Motor neuron (in vitro differentiated cells): ENCODE measurements at regions not wholly inside any gene's neighbourhood (a gene's known extent, or its start where the extent isn't known, plus 50 kb on each side); places are given as distances from the start of the nearest gene placed in this dataset.

Source experiments
- ATAC-seq, 8 experiments: fragments of 200-7000 bp; cut with Tn5 transposase; replicated peaks in 6 of 8; 2 replicates each; pipeline ENCODE4 v1.8.0; 2021; ENCODE audit warnings: mild to moderate bottlenecking in 8 of 8, moderate library complexity in 8 of 8
- H3K27ac ChIP-seq, 2 donors: fragments of 250-450 bp; sonication (Bioruptor Pico); 2 replicates each; pipeline ENCODE4 v1.9.0; 2021; ENCODE audit warnings: antibody characterized with exemption in 2 of 2, mild to moderate bottlenecking in 2 of 2, moderate library complexity in 1 of 2
- H3K4me1 ChIP-seq, 2 donors: fragments of 250-450 bp; sonication (Bioruptor Pico); replicated peaks in 1 of 2; 2 replicates each; pipeline ENCODE4 v1.6.1; 2021; ENCODE audit warnings: antibody characterized with exemption in 2 of 2, mild to moderate bottlenecking in 2 of 2, moderate library complexity in 1 of 2
- H3K4me3 ChIP-seq, 5 donors: fragments of 250-450 bp; sonication (Bioruptor Pico); 2 replicates each; pipeline ENCODE4 v1.9.0; 2021; ENCODE audit warnings: antibody characterized with exemption in 5 of 5, mild to moderate bottlenecking in 5 of 5, moderate library complexity in 4 of 5
- WGBS, 10 experiments: fragments of 450-650 bp; shearing (Covaris generic); methylation state at CpG; one replicate each; pipeline ENCODE4 v1.0.0; 2022; 5-methylcytosine and 5-hydroxymethylcytosine counted together
- in situ Hi-C, 9 experiments: fragments of 400-800 bp; cut with MboI; loops; one replicate each; pipeline ENCODE4 v1.15.0; 2021; ENCODE audit warnings: low sequenced_read_pairs in 9 of 9, low pct_unique_long_range_greater_than_20kb in 2 of 9; ENCODE audit not compliant: unreplicated experiment in 9 of 9

- H3K4me1 ChIP-seq = peaks cover 0 to 3% of the 10 kb centered on the region in 2 donors
- no peak overlapping the region for H3K27ac ChIP-seq
- WGBS, 10 experiments = 0 to 67% (median 50%) methylated on average over 1 of the region's 1 CpG; no CpG with 5 or more reads in 3 of the 10 experiments
- H3K4me3 ChIP-seq = no peak overlapping the region
- ATAC-seq = peak in 4 of 8 experiments; percentile 19 to 93 (median 32)
- in situ Hi-C loops = loop anchor here in 5 of 9 experiments (25.0 kb wide), 2 partner anchors 352 to 627 kb away; no protein-coding TSS in a partner anchor
These were observed 108.1 kb downstream of the MAP3K21 start for GRCh38 chr1:233435622-233436021.

- ATAC-seq = no peak
- in situ Hi-C loops = loop anchor here in 5 of 9 experiments (25.0 kb wide), 2 partner anchors 348 to 623 kb away; no protein-coding TSS in a partner anchor
- no peak overlapping the region for H3K4me3 ChIP-seq
- 0 to 85% (median 10%) methylated on average over 1 to 3 of the region's 3 CpGs; no CpG with 5 or more reads in 2 of the 10 experiments for WGBS, 10 experiments
- no peak overlapping the region for H3K27ac ChIP-seq
- H3K4me1 ChIP-seq = peaks cover 2 to 3% of the 10 kb centered on the region in 2 donors
These were observed 112.2 kb downstream of the MAP3K21 start for GRCh38 chr1:233439721-233440120.

- Histone ChIP-seq H3K4me3 (no peak overlapping the region), H3K27ac (no peak overlapping the region), H3K4me1 (peaks cover 0 to 2% of the 10 kb centered on the region in 2 donors)
- peak; percentile 48 to 80 (median 58) for ATAC-seq
- WGBS, 10 experiments = 0 to 43% (median 13%) methylated on average over 1 to 9 of the region's 9 CpGs; no CpG with 5 or more reads in 1 of the 10 experiments
- in situ Hi-C loops = loop anchor here in 5 of 9 experiments (25.0 kb wide), 2 partner anchors 346 to 621 kb away; no protein-coding TSS in a partner anchor
These were observed 113.5 kb downstream of the MAP3K21 start for GRCh38 chr1:233440951-233441401.

- ATAC-seq = no peak
- no peak overlapping the region for H3K4me3 ChIP-seq
- H3K4me1 ChIP-seq = peaks cover 0 to 2% of the 10 kb centered on the region in 2 donors
- H3K27ac ChIP-seq = no peak overlapping the region
- 33 to 100% (median 81%) methylated on average over 1 to 8 of the region's 8 CpGs for WGBS, 10 experiments
- in situ Hi-C loops = loop anchor here in 5 of 9 experiments (25.0 kb wide), 2 partner anchors 345 to 620 kb away; no protein-coding TSS in a partner anchor
These were observed 114.7 kb downstream of the MAP3K21 start for GRCh38 chr1:233442026-233442780.

- Histone ChIP-seq H3K27ac (no peak overlapping the region), H3K4me3 (no peak overlapping the region), H3K4me1 (peaks cover 0 to 2% of the 10 kb centered on the region in 2 donors)
- WGBS, 10 experiments = 0 to 63% (median 40%) methylated on average over 1 to 2 of the region's 2 CpGs; no CpG with 5 or more reads in 4 of the 10 experiments
- in situ Hi-C loops = loop anchor here in 5 of 9 experiments (25.0 kb wide), 2 partner anchors 344 to 619 kb away; no protein-coding TSS in a partner anchor
- ATAC-seq = peak in 3 of 8 experiments; percentile 55 to 92 (median 86)
These were observed 115.7 kb downstream of the MAP3K21 start for GRCh38 chr1:233443040-233443760.

GRCh38 chr1:233444484-233444883 lies 117.0 kb downstream of the MAP3K21 start:
- no peak for ATAC-seq
- Histone ChIP-seq H3K4me1 (peaks cover 0 to 2% of the 10 kb centered on the region in 2 donors), H3K4me3 (no peak overlapping the region), H3K27ac (no peak overlapping the region)
- WGBS, 10 experiments = 27 to 88% (median 71%) methylated on average over 1 to 3 of the region's 3 CpGs; no CpG with 5 or more reads in 1 of the 10 experiments
- in situ Hi-C loops = loop anchor here in 5 of 9 experiments (25.0 kb wide), 2 partner anchors 343 to 618 kb away; no protein-coding TSS in a partner anchor

GRCh38 chr1:233445737-233446136 lies 118.2 kb downstream of the MAP3K21 start:
- H3K27ac ChIP-seq = no peak overlapping the region
- in situ Hi-C loops = loop anchor here in 5 of 9 experiments (25.0 kb wide), 2 partner anchors 342 to 617 kb away; no protein-coding TSS in a partner anchor
- peaks cover 0 to 2% of the 10 kb centered on the region in 2 donors for H3K4me1 ChIP-seq
- H3K4me3 ChIP-seq = no peak overlapping the region
- WGBS, 10 experiments = 58 to 98% (median 87%) methylated on average over 1 to 6 of the region's 6 CpGs; no CpG with 5 or more reads in 1 of the 10 experiments
- ATAC-seq = no peak

GRCh38 chr1:233446935-233447334 lies 119.4 kb downstream of the MAP3K21 start:
- H3K4me1 ChIP-seq = no peaks in the 10 kb centered on the region
- H3K27ac ChIP-seq = no peak overlapping the region
- in situ Hi-C loops = loop anchor here in 5 of 9 experiments (25.0 kb wide), 2 partner anchors 340 to 615 kb away; no protein-coding TSS in a partner anchor
- no peak for ATAC-seq
- H3K4me3 ChIP-seq = no peak overlapping the region
- 44 to 87% (median 80%) methylated on average over 1 to 6 of the region's 6 CpGs; no CpG with 5 or more reads in 5 of the 10 experiments for WGBS, 10 experiments

GRCh38 chr1:233448109-233448689 lies 120.7 kb downstream of the MAP3K21 start:
- no peak overlapping the region for H3K4me3 ChIP-seq
- ATAC-seq = peak in 1 of 8 experiments; percentile 47
- H3K4me1 ChIP-seq = no peaks in the 10 kb centered on the region
- in situ Hi-C loops = loop anchor here in 5 of 9 experiments (25.0 kb wide), 2 partner anchors 339 to 614 kb away; no protein-coding TSS in a partner anchor
- H3K27ac ChIP-seq = no peak overlapping the region
- 13 to 91% (median 84%) methylated on average over 1 to 4 of the region's 4 CpGs; no CpG with 5 or more reads in 1 of the 10 experiments for WGBS, 10 experiments

GRCh38 chr1:233452724-233453123 lies 125.2 kb downstream of the MAP3K21 start:
- 0 to 83% (median 44%) methylated on average over 1 of the region's 1 CpG; no CpG with 5 or more reads in 3 of the 10 experiments for WGBS, 10 experiments
- in situ Hi-C loops = no loop called here

GRCh38 chr1:233453433-233454200 lies 126.1 kb downstream of the MAP3K21 start:
- Histone ChIP-seq H3K4me3 (no peak overlapping the region), H3K4me1 (no peaks in the 10 kb centered on the region), H3K27ac (no peak overlapping the region)
- 0 to 100% (median 80%) methylated on average over 1 to 2 of the region's 2 CpGs; no CpG with 5 or more reads in 5 of the 10 experiments for WGBS, 10 experiments
- in situ Hi-C loops = no loop called here
- no peak for ATAC-seq

More at GRCh38 chr1:233452724-233453123, 125.2 kb downstream of the MAP3K21 start:
- no peaks in the 10 kb centered on the region for H3K4me1 ChIP-seq
- ATAC-seq = peak in 7 of 8 experiments; percentile 32 to 88 (median 66)
- no peak overlapping the region for H3K27ac ChIP-seq
- H3K4me3 ChIP-seq = no peak overlapping the region
